ENCODE measurements at regions not wholly inside any gene's neighbourhood (a gene's known extent, or its start where the extent isn't known, plus 50 kb on each side); places are given as distances from the start of the nearest gene placed in this dataset.
A peak's percentile ranks its signal among the peaks of the same experiment; 100 is the strongest.
"Not testable (repeated sequence)": the region's sequence is repeated elsewhere in the genome, so short reads cannot be mapped to it uniquely, and the experiment has no call there.

- DNase-seq = no peak
Measured at GRCh38 chr9:25255216-25255615, 423.0 kb downstream of the TUSC1 start.

GRCh38 chr9:25254051-25254450 lies 424.2 kb downstream of the TUSC1 start:
- DNase-seq = no peak

GRCh38 chr9:25241421-25241820 lies 436.8 kb downstream of the TUSC1 start:
- no peak for DNase-seq

- no peak for DNase-seq
Measured at GRCh38 chr9:25226901-25227686, 451.1 kb downstream of the TUSC1 start.

- no peak for DNase-seq
Measured at GRCh38 chr9:25225938-25226760, 452.1 kb downstream of the TUSC1 start.

GRCh38 chr9:25224996-25225395 lies 453.2 kb downstream of the TUSC1 start:
- DNase-seq = no peak

- no peak for DNase-seq
Measured at GRCh38 chr9:25224309-25224708, 453.9 kb downstream of the TUSC1 start.

GRCh38 chr9:25212361-25212760 lies 465.9 kb downstream of the TUSC1 start:
- DNase-seq = peak; percentile 4 to 33

- DNase-seq = no peak
Measured at GRCh38 chr9:25207402-25208195, 470.6 kb downstream of the TUSC1 start.

- no peak for DNase-seq
Measured at GRCh38 chr9:25206027-25206426, 472.2 kb downstream of the TUSC1 start.

GRCh38 chr9:25205285-25205684 lies 473.0 kb downstream of the TUSC1 start:
- DNase-seq = no peak

- peak; percentile 59 to 91 for DNase-seq
Measured at GRCh38 chr9:25177858-25178257, 500.4 kb downstream of the TUSC1 start.

GRCh38 chr9:25129537-25129936 lies 548.7 kb downstream of the TUSC1 start:
- no peak for DNase-seq

- no peak for DNase-seq
Measured at GRCh38 chr9:25121811-25122210, 556.4 kb downstream of the TUSC1 start.

- no peak for DNase-seq
Measured at GRCh38 chr9:25119041-25119440, 559.2 kb downstream of the TUSC1 start.

- no peak for DNase-seq
Measured at GRCh38 chr9:25117791-25118190, 560.5 kb downstream of the TUSC1 start.

GRCh38 chr9:25102204-25102603 lies 556.5 kb upstream of the IZUMO3 start:
- DNase-seq = not testable (repeated sequence)

GRCh38 chr9:25094518-25094917 lies 548.8 kb upstream of the IZUMO3 start:
- no peak for DNase-seq

GRCh38 chr9:25078202-25078601 lies 532.5 kb upstream of the IZUMO3 start:
- no peak for DNase-seq

GRCh38 chr9:25048098-25048724 lies 502.5 kb upstream of the IZUMO3 start:
- DNase-seq = no peak

GRCh38 chr9:25045469-25045868 lies 499.8 kb upstream of the IZUMO3 start:
- DNase-seq = not testable (repeated sequence)

- no peak for DNase-seq
Measured at GRCh38 chr9:25029743-25030142, 484.0 kb upstream of the IZUMO3 start.

- DNase-seq = no peak
Measured at GRCh38 chr9:25025686-25026085, 480.0 kb upstream of the IZUMO3 start.

All from NCI-H524 (cell line).